ENCODE measurements at regions not wholly inside any gene's neighbourhood (a gene's known extent, or its start where the extent isn't known, plus 50 kb on each side); places are given as distances from the start of the nearest gene placed in this dataset.

DNA sequence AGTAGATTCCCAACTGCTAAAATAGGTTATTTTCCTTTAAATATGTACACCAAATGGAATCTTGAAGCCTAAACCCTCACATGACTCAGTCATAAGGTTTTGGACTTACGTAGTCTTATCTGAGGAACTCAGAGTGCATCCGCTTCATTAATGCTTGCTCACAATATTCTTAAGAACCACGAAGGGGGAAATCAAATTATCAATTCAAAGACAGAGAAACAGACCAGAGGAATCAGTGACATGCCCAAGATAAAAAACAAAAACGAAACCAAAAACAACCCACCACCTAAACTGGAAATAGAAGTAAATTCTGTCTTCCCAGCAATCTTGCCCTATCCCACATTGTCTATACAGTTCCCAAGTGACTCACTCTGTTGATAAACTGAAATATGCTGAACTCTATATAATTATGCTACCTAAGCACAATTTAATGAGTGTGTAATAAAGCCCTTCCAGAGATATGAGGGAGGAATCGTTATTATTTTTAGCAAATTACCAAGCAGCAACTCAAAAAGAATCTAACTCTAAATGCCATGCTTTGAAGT is 135.4 kb upstream of the CBLB start:
- TF ChIP-seq, protein P1, sequence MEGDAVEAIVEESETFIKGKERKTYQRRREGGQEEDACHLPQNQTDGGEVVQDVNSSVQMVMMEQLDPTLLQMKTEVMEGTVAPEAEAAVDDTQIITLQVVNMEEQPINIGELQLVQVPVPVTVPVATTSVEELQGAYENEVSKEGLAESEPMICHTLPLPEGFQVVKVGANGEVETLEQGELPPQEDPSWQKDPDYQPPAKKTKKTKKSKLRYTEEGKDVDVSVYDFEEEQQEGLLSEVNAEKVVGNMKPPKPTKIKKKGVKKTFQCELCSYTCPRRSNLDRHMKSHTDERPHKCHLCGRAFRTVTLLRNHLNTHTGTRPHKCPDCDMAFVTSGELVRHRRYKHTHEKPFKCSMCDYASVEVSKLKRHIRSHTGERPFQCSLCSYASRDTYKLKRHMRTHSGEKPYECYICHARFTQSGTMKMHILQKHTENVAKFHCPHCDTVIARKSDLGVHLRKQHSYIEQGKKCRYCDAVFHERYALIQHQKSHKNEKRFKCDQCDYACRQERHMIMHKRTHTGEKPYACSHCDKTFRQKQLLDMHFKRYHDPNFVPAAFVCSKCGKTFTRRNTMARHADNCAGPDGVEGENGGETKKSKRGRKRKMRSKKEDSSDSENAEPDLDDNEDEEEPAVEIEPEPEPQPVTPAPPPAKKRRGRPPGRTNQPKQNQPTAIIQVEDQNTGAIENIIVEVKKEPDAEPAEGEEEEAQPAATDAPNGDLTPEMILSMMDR (IDR thresholded peaks at IDR 0.05 in 4 of 5, conservative IDR thresholded peaks at IDR 0.05 in 1 of 5): no peak
- TF ChIP-seq POLR2A (IDR thresholded peaks at IDR 0.05): no peak
